Panc1 (cell line): ENCODE measurements at regions not wholly inside any gene's neighbourhood (a gene's known extent, or its start where the extent isn't known, plus 50 kb on each side); places are given as distances from the start of the nearest gene placed in this dataset.

Experiments
- ATAC-seq: fragments of 200-7000 bp; cut with Tn5 transposase; 2 replicates; pipeline ENCODE4 v1.9.1; 2020; ENCODE audit warnings: mild to moderate bottlenecking, moderate library complexity
- BruUV-seq: library from RNA; stranded (reverse); fragments of 400-500 nt; replicated peaks from 2 replicates; lab custom pipeline; 2021; lab: Mats Ljungman, UMichigan
- CTCF ChIA-PET: fragments of 300-600 bp; sonication (Branson Sonifier 250); formaldehyde crosslinking; loops from one replicate; lab custom pipeline; 2022; ENCODE audit warnings: antibody characterized with exemption; lab: Charles Lee
- POLR2A ChIA-PET: fragments of 300-600 bp; sonication (Branson Sonifier 250); formaldehyde crosslinking; loops from one replicate; lab custom pipeline; 2022; ENCODE audit warnings: antibody characterized with exemption; lab: Charles Lee
- DNase-seq: peaks from one replicate; pipeline ENCODE4 v3.0.0-alpha.2; 2010; ENCODE audit warnings: low read depth, low spot score
- H3K27ac ChIP-seq: 2 replicates; pipeline ENCODE4 v1.5.1; 2011; ENCODE audit warnings: mild to moderate bottlenecking, low read length, inconsistent platforms
- H3K27me3 ChIP-seq: fragments of 200-500 bp; sonication (Bioruptor generic); 2 replicates; pipeline ENCODE4 v1.6.0; 2014; ENCODE audit warnings: low read length, inconsistent platforms; ENCODE audit not compliant: control insufficient read depth, insufficient read depth
- H3K36me3 ChIP-seq: fragments of 200-500 bp; sonication (Bioruptor generic); 2 replicates; pipeline ENCODE4 v1.5.1; 2014; ENCODE audit warnings: inconsistent platforms, mild to moderate bottlenecking, low read length, moderate library complexity; ENCODE audit not compliant: control insufficient read depth, insufficient read depth
- H3K4me1 ChIP-seq: 2 replicates; pipeline ENCODE4 v1.5.1; 2011; ENCODE audit warnings: inconsistent platforms, mild to moderate bottlenecking, low read length, moderate library complexity; ENCODE audit not compliant: control insufficient read depth, insufficient read depth
- H3K4me3 ChIP-seq, 2 experiments: 2 replicates each; pipeline ENCODE4 v1.5.1; 2011 to 2012; ENCODE audit warnings: low read depth in 2 of 2, low read length in 2 of 2, mild to moderate bottlenecking in 2 of 2, inconsistent platforms in 1 of 2, moderate library complexity in 1 of 2
- H3K9me3 ChIP-seq: fragments of 200-500 bp; sonication (Bioruptor generic); 2 replicates; pipeline ENCODE4 v1.5.1; 2014; ENCODE audit warnings: low read depth, mild to moderate bottlenecking, inconsistent platforms, low read length, moderate library complexity; ENCODE audit not compliant: control insufficient read depth, insufficient read depth
- CTCF ChIP-seq: fragments of 450-650 bp; IDR thresholded peaks from 2 replicates; pipeline ENCODE4 v1.5.1; 2017; ENCODE audit warnings: mild to moderate bottlenecking
- POLR2AphosphoS5 ChIP-seq: IDR thresholded peaks from 2 replicates; pipeline ENCODE4 v1.6.1; 2012; ENCODE audit warnings: mild to moderate bottlenecking, low read depth, low read length, moderate library complexity
- REST ChIP-seq, 2 experiments: IDR thresholded peaks; 2 replicates each; pipeline ENCODE4 v1.6.1; 2011 to 2012; ENCODE audit warnings: low read depth in 2 of 2, control low read depth in 1 of 2, low read length in 1 of 2, mild to moderate bottlenecking in 1 of 2, moderate library complexity in 1 of 2; ENCODE audit not compliant: insufficient read depth in 1 of 2
- SIN3A ChIP-seq: IDR thresholded peaks from 2 replicates; pipeline ENCODE4 v1.6.1; 2012; ENCODE audit warnings: low read depth, mild to moderate bottlenecking, low read length, moderate library complexity, borderline replicate concordance; ENCODE audit not compliant: insufficient read depth
- TCF7L2 ChIP-seq: IDR thresholded peaks from 2 replicates; pipeline ENCODE4 v1.6.1; 2011; ENCODE audit warnings: mild to moderate bottlenecking, low read depth, low read length, inconsistent platforms
- in situ Hi-C: cut with HindIII; loops from 2 replicates; pipeline ENCODE4 v1.10.0; 2016; ENCODE audit warnings: low sequenced_read_pairs, low pct_unique_long_range_greater_than_20kb
- intact Hi-C: fragments of 100-400 bp; cut with micrococcal nuclease; formaldehyde crosslinking; loops from one replicate; pipeline ENCODE4 v1.10.0; 2022; ENCODE audit not compliant: unreplicated experiment

GRCh38 chr3:117920253-117920898 is 1114.3 kb downstream of the IGSF11 start:
- no peak for TF ChIP-seq TCF7L2
- no peak for TF ChIP-seq POLR2AphosphoS5
- no peak for TF ChIP-seq CTCF
- no peak for TF ChIP-seq REST (IDR thresholded peaks at IDR 0.05; ENCODE audit: insufficient read depth in 1 of 2, low read depth in 2 of 2, low read length in 1 of 2)
- TF ChIP-seq SIN3A, result no peak
- Histone ChIP-seq H3K4me3 (no peak overlapping the region), H3K36me3 (no peaks in the 10 kb centered on the region), H3K27me3 (no peaks in the 10 kb centered on the region), H3K27ac (no peak overlapping the region), H3K4me1 (no peaks in the 10 kb centered on the region), H3K9me3 (no peaks in the 10 kb centered on the region)
- BruUV-seq, result no TSS peak
- ChIA-PET CTCF (no interaction called here), POLR2A (no interaction called here)
- DNase-seq, result no peak
- ATAC-seq, result no peak
- in situ Hi-C loops (no loop called here), intact Hi-C loops (no loop called here)

GRCh38 chr3:117921411-117921810 is 1113.2 kb downstream of the IGSF11 start:
- TF ChIP-seq REST (IDR thresholded peaks at IDR 0.05; ENCODE audit: insufficient read depth in 1 of 2, low read depth in 2 of 2, low read length in 1 of 2) (no peak), CTCF (no peak), POLR2AphosphoS5 (no peak), TCF7L2 (no peak), SIN3A (no peak)
- POLR2A ChIA-PET, result no interaction called here
- CTCF ChIA-PET, result no interaction called here

More at GRCh38 chr3:117921411-117921810, 1113.2 kb downstream of the IGSF11 start:
- Histone ChIP-seq H3K27me3 (no peaks in the 10 kb centered on the region), H3K27ac (no peak overlapping the region), H3K4me1 (no peaks in the 10 kb centered on the region), H3K4me3 (no peak overlapping the region), H3K36me3 (no peaks in the 10 kb centered on the region), H3K9me3 (no peaks in the 10 kb centered on the region)
- DNase-seq, result no peak
- no TSS peak for BruUV-seq
- ATAC-seq, result no peak
- in situ Hi-C loops (no loop called here), intact Hi-C loops (no loop called here)
